GM11168 (cell line): ENCODE measurements at regions not wholly inside any gene's neighbourhood (a gene's known extent, or its start where the extent isn't known, plus 50 kb on each side); places are given as distances from the start of the nearest gene placed in this dataset.
"Not testable (repeated sequence)": the region's sequence is repeated elsewhere in the genome, so short reads cannot be mapped to it uniquely, and the experiment has no call there.

Source experiments
- in situ Hi-C: fragments of 300-500 bp; cut with MboI; formaldehyde crosslinking; loops from one replicate; pipeline ENCODE4 v1.12.0; 2022; ENCODE audit warnings: low sequenced_read_pairs; ENCODE audit not compliant: unreplicated experiment

GRCh38 chr3:86797946-86798345 lies 193.0 kb downstream of the VGLL3 start:
- in situ Hi-C loops = loop anchor here (25.0 kb wide), 1 partner anchor 389 kb away; no protein-coding TSS in a partner anchor

- in situ Hi-C loops = loop anchor here (25.0 kb wide), 1 partner anchor 393 kb away; no protein-coding TSS in a partner anchor
Measured at GRCh38 chr3:86794361-86795065, 196.4 kb downstream of the VGLL3 start.

GRCh38 chr3:86793786-86794185 lies 197.2 kb downstream of the VGLL3 start:
- in situ Hi-C loops = loop anchor here (25.0 kb wide), 1 partner anchor 394 kb away; no protein-coding TSS in a partner anchor

GRCh38 chr3:86792316-86792715 lies 198.6 kb downstream of the VGLL3 start:
- in situ Hi-C loops = loop anchor here (25.0 kb wide), 1 partner anchor 395 kb away; no protein-coding TSS in a partner anchor

GRCh38 chr3:86790884-86791549 lies 199.9 kb downstream of the VGLL3 start:
- in situ Hi-C loops = loop anchor here (25.0 kb wide), 1 partner anchor 396 kb away; no protein-coding TSS in a partner anchor

GRCh38 chr3:86788371-86788770 lies 202.6 kb downstream of the VGLL3 start:
- in situ Hi-C loops = loop anchor here (25.0 kb wide), 1 partner anchor 399 kb away; no protein-coding TSS in a partner anchor

- in situ Hi-C loops = loop anchor here (25.0 kb wide), 1 partner anchor 400 kb away; no protein-coding TSS in a partner anchor
Measured at GRCh38 chr3:86787091-86787490, 203.9 kb downstream of the VGLL3 start.

- in situ Hi-C loops = loop anchor here (25.0 kb wide), 1 partner anchor 402 kb away; no protein-coding TSS in a partner anchor
Measured at GRCh38 chr3:86785386-86785785, 205.6 kb downstream of the VGLL3 start.

- in situ Hi-C loops = loop anchor here (25.0 kb wide), 1 partner anchor 404 kb away; no protein-coding TSS in a partner anchor
Measured at GRCh38 chr3:86782866-86783265, 208.1 kb downstream of the VGLL3 start.

GRCh38 chr3:86782286-86782685 lies 208.7 kb downstream of the VGLL3 start:
- in situ Hi-C loops = loop anchor here (25.0 kb wide), 1 partner anchor 405 kb away; no protein-coding TSS in a partner anchor

- in situ Hi-C loops = no loop called here
Measured at GRCh38 chr3:86774082-86774691, 216.8 kb downstream of the VGLL3 start.

GRCh38 chr3:86772699-86773098 lies 218.2 kb downstream of the VGLL3 start:
- in situ Hi-C loops = no loop called here

- in situ Hi-C loops = no loop called here
Measured at GRCh38 chr3:86771741-86772512, 219.0 kb downstream of the VGLL3 start.

GRCh38 chr3:86766331-86766730 lies 224.6 kb downstream of the VGLL3 start:
- in situ Hi-C loops = no loop called here

- in situ Hi-C loops = not testable (repeated sequence)
Measured at GRCh38 chr3:86757322-86758179, 233.4 kb downstream of the VGLL3 start.

GRCh38 chr3:86748015-86748414 lies 242.9 kb downstream of the VGLL3 start:
- in situ Hi-C loops = loop anchor here (25.0 kb wide), 1 partner anchor 339 kb away; no protein-coding TSS in a partner anchor

GRCh38 chr3:86744051-86744450 lies 246.9 kb downstream of the VGLL3 start:
- in situ Hi-C loops = loop anchor here (25.0 kb wide), 1 partner anchor 343 kb away; no protein-coding TSS in a partner anchor

- in situ Hi-C loops = loop anchor here (25.0 kb wide), 1 partner anchor 344 kb away; no protein-coding TSS in a partner anchor
Measured at GRCh38 chr3:86743233-86743632, 247.7 kb downstream of the VGLL3 start.

- in situ Hi-C loops = loop anchor here (25.0 kb wide), 1 partner anchor 347 kb away; no protein-coding TSS in a partner anchor
Measured at GRCh38 chr3:86740751-86741150, 250.2 kb downstream of the VGLL3 start.
